Activated CD4-positive, alpha-beta memory T cell treated with anti-CD3 and anti-CD28 coated beads for 36 hours (primary cell): ENCODE measurements at regions not wholly inside any gene's neighbourhood (a gene's known extent, or its start where the extent isn't known, plus 50 kb on each side); places are given as distances from the start of the nearest gene placed in this dataset.

Source experiments
- CTCF ChIA-PET: fragments of 350-600 bp; sonication (Branson Sonifier 250); formaldehyde crosslinking; loops from one replicate; lab custom pipeline; 2021; ENCODE audit warnings: antibody characterized with exemption, inconsistent platforms; lab: Charles Lee
- POLR2A ChIA-PET: fragments of 350-600 bp; sonication (Branson Sonifier 250); formaldehyde crosslinking; loops from one replicate; lab custom pipeline; 2021; ENCODE audit warnings: antibody characterized with exemption; lab: Charles Lee
- DNase-seq: peaks from one replicate; pipeline ENCODE4 v3.0.0-alpha.2; 2020
- H3K27ac Mint-ChIP-seq: one replicate; pipeline ENCODE4 v1.8.0; 2021; ENCODE audit warnings: mixed read lengths
- H3K27me3 Mint-ChIP-seq: one replicate; pipeline ENCODE4 v1.8.0; 2021; ENCODE audit warnings: mixed read lengths
- H3K36me3 Mint-ChIP-seq: one replicate; pipeline ENCODE4 v1.8.0; 2021; ENCODE audit warnings: mixed read lengths
- H3K4me1 Mint-ChIP-seq: one replicate; pipeline ENCODE4 v1.8.0; 2021; ENCODE audit warnings: low read depth, mixed read lengths
- H3K4me3 Mint-ChIP-seq: one replicate; pipeline ENCODE4 v1.8.0; 2021; ENCODE audit warnings: mild to moderate bottlenecking, mixed read lengths
- H3K9me3 Mint-ChIP-seq: one replicate; pipeline ENCODE4 v1.8.0; 2021; ENCODE audit warnings: mixed read lengths
- intact Hi-C: fragments of 100-400 bp; cut with micrococcal nuclease; formaldehyde crosslinking; loops from one replicate; pipeline ENCODE4 v1.15.1; 2023

GRCh38 chr10:127797339-127797738 lies 60.4 kb downstream of the FOXI2 start:
- H3K36me3 Mint-ChIP-seq: no peaks in the 10 kb centered on the region
- peaks cover 3% of the 10 kb centered on the region for H3K27me3 Mint-ChIP-seq
- intact Hi-C loops: no loop called here
- CTCF ChIA-PET: no interaction called here
- no peak overlapping the region for H3K27ac Mint-ChIP-seq
- no peak overlapping the region for H3K4me3 Mint-ChIP-seq
- no peak for DNase-seq
- H3K4me1 Mint-ChIP-seq: no peaks in the 10 kb centered on the region
- POLR2A ChIA-PET: no interaction called here
- H3K9me3 Mint-ChIP-seq: no peaks in the 10 kb centered on the region

- Mint-ChIP-seq H3K9me3 (no peaks in the 10 kb centered on the region), H3K27ac (no peak overlapping the region), H3K27me3 (peaks cover 3% of the 10 kb centered on the region), H3K36me3 (no peaks in the 10 kb centered on the region), H3K4me1 (no peaks in the 10 kb centered on the region), H3K4me3 (no peak overlapping the region)
- DNase-seq: no peak
- ChIA-PET CTCF (no interaction called here), POLR2A (no interaction called here)
- intact Hi-C loops: no loop called here
These were observed 61.1 kb downstream of the FOXI2 start for GRCh38 chr10:127798111-127798510.

GRCh38 chr10:127801302-127801701 lies 64.3 kb downstream of the FOXI2 start:
- no peak overlapping the region for H3K27ac Mint-ChIP-seq
- no peaks in the 10 kb centered on the region for H3K36me3 Mint-ChIP-seq
- no peak overlapping the region for H3K4me3 Mint-ChIP-seq
- DNase-seq: no peak
- H3K4me1 Mint-ChIP-seq: no peaks in the 10 kb centered on the region
- CTCF ChIA-PET: no interaction called here
- H3K9me3 Mint-ChIP-seq: no peaks in the 10 kb centered on the region
- POLR2A ChIA-PET: no interaction called here
- peaks cover 6% of the 10 kb centered on the region for H3K27me3 Mint-ChIP-seq
- intact Hi-C loops: no loop called here

GRCh38 chr10:127802531-127803095 lies 65.6 kb downstream of the FOXI2 start:
- CTCF ChIA-PET: no interaction called here
- Mint-ChIP-seq H3K9me3 (no peaks in the 10 kb centered on the region), H3K27ac (no peak overlapping the region), H3K36me3 (no peaks in the 10 kb centered on the region), H3K4me3 (no peak overlapping the region), H3K4me1 (no peaks in the 10 kb centered on the region), H3K27me3 (peaks cover 8% of the 10 kb centered on the region)
- no peak for DNase-seq
- intact Hi-C loops: no loop called here
- POLR2A ChIA-PET: no interaction called here

- no peak overlapping the region for H3K4me3 Mint-ChIP-seq
- no peaks in the 10 kb centered on the region for H3K36me3 Mint-ChIP-seq
- peaks cover 6% of the 10 kb centered on the region for H3K27me3 Mint-ChIP-seq
- H3K27ac Mint-ChIP-seq: no peak overlapping the region
- no peaks in the 10 kb centered on the region for H3K4me1 Mint-ChIP-seq
- intact Hi-C loops: no loop called here
- ChIA-PET POLR2A (no interaction called here), CTCF (no interaction called here)
- no peak for DNase-seq
- H3K9me3 Mint-ChIP-seq: no peaks in the 10 kb centered on the region
These were observed 67.7 kb downstream of the FOXI2 start for GRCh38 chr10:127804696-127805095.

- no peak overlapping the region for H3K4me3 Mint-ChIP-seq
- H3K9me3 Mint-ChIP-seq: no peaks in the 10 kb centered on the region
- POLR2A ChIA-PET: no interaction called here
- intact Hi-C loops: no loop called here
- no peaks in the 10 kb centered on the region for H3K4me1 Mint-ChIP-seq
- peaks cover 6% of the 10 kb centered on the region for H3K27me3 Mint-ChIP-seq
- no peak for DNase-seq
- CTCF ChIA-PET: no interaction called here
- no peak overlapping the region for H3K27ac Mint-ChIP-seq
- H3K36me3 Mint-ChIP-seq: no peaks in the 10 kb centered on the region
These were observed 69.0 kb downstream of the FOXI2 start for GRCh38 chr10:127805950-127806349.

GRCh38 chr10:127812041-127812440 lies 75.1 kb downstream of the FOXI2 start:
- H3K4me3 Mint-ChIP-seq: no peak overlapping the region
- ChIA-PET CTCF (no interaction called here), POLR2A (no interaction called here)
- H3K4me1 Mint-ChIP-seq: no peaks in the 10 kb centered on the region
- no peak overlapping the region for H3K27ac Mint-ChIP-seq
- no peak for DNase-seq
- no peaks in the 10 kb centered on the region for H3K27me3 Mint-ChIP-seq
- intact Hi-C loops: no loop called here
- no peaks in the 10 kb centered on the region for H3K36me3 Mint-ChIP-seq
- H3K9me3 Mint-ChIP-seq: no peaks in the 10 kb centered on the region

GRCh38 chr10:127813290-127813689 lies 76.3 kb downstream of the FOXI2 start:
- ChIA-PET POLR2A (no interaction called here), CTCF (no interaction called here)
- H3K4me3 Mint-ChIP-seq: no peak overlapping the region
- H3K27ac Mint-ChIP-seq: no peak overlapping the region
- no peak for DNase-seq
- H3K36me3 Mint-ChIP-seq: no peaks in the 10 kb centered on the region
- no peaks in the 10 kb centered on the region for H3K4me1 Mint-ChIP-seq
- no peaks in the 10 kb centered on the region for H3K9me3 Mint-ChIP-seq
- intact Hi-C loops: no loop called here
- H3K27me3 Mint-ChIP-seq: no peaks in the 10 kb centered on the region

GRCh38 chr10:127815147-127815546 lies 77.6 kb downstream of the CLRN3 start:
- CTCF ChIA-PET: no interaction called here

GRCh38 chr10:127824826-127825225 lies 67.9 kb downstream of the CLRN3 start:
- POLR2A ChIA-PET: interaction anchor here (0.7 kb wide), 1 partner anchor 1108 kb away, joined by 5 read pairs; no protein-coding TSS in a partner anchor
- Mint-ChIP-seq H3K4me3 (no peak overlapping the region), H3K9me3 (peaks cover 7% of the 10 kb centered on the region), H3K36me3 (no peaks in the 10 kb centered on the region), H3K4me1 (no peaks in the 10 kb centered on the region), H3K27ac (no peak overlapping the region), H3K27me3 (peaks cover 8% of the 10 kb centered on the region)
- intact Hi-C loops: no loop called here
- DNase-seq: no peak
- CTCF ChIA-PET: no interaction called here

More at GRCh38 chr10:127815147-127815546, 77.6 kb downstream of the CLRN3 start:
- Mint-ChIP-seq H3K36me3 (no peaks in the 10 kb centered on the region), H3K4me1 (no peaks in the 10 kb centered on the region), H3K27ac (no peak overlapping the region), H3K4me3 (no peak overlapping the region), H3K9me3 (no peaks in the 10 kb centered on the region), H3K27me3 (peaks cover 3% of the 10 kb centered on the region)
- intact Hi-C loops: no loop called here
- POLR2A ChIA-PET: no interaction called here
- no peak for DNase-seq

GRCh38 chr10:127826154-127826725 lies 66.5 kb downstream of the CLRN3 start:
- H3K4me1 Mint-ChIP-seq: no peaks in the 10 kb centered on the region
- no peak overlapping the region for H3K27ac Mint-ChIP-seq
- CTCF ChIA-PET: no interaction called here
- POLR2A ChIA-PET: no interaction called here
- peaks cover 7% of the 10 kb centered on the region for H3K9me3 Mint-ChIP-seq
- H3K4me3 Mint-ChIP-seq: no peak overlapping the region
- intact Hi-C loops: no loop called here
- no peaks in the 10 kb centered on the region for H3K36me3 Mint-ChIP-seq
- H3K27me3 Mint-ChIP-seq: peaks cover 6% of the 10 kb centered on the region
- no peak for DNase-seq

GRCh38 chr10:127827354-127828140 lies 65.2 kb downstream of the CLRN3 start:
- Mint-ChIP-seq H3K4me1 (no peaks in the 10 kb centered on the region), H3K36me3 (no peaks in the 10 kb centered on the region), H3K9me3 (peaks cover 4% of the 10 kb centered on the region), H3K4me3 (no peak overlapping the region), H3K27ac (no peak overlapping the region), H3K27me3 (peaks cover 3% of the 10 kb centered on the region)
- ChIA-PET CTCF (no interaction called here), POLR2A (no interaction called here)
- no peak for DNase-seq
- intact Hi-C loops: no loop called here
